ENCODE measurements at regions not wholly inside any gene's neighbourhood (a gene's known extent, or its start where the extent isn't known, plus 50 kb on each side); places are given as distances from the start of the nearest gene placed in this dataset.

GRCh38 chr7:52723606-52724005, 311.8 kb upstream of the POM121L12 start:
- Mint-ChIP-seq H3K27ac (no peak overlapping the region), H3K9me3 (ENCODE audit: low read depth) (peaks cover 4% of the 10 kb centered on the region), H3K4me3 (ENCODE audit: low read depth) (no peak overlapping the region), H3K36me3 (ENCODE audit: insufficient read depth) (no peaks in the 10 kb centered on the region), H3K27me3 (no peaks in the 10 kb centered on the region), H3K4me1 (ENCODE audit: low read depth) (peaks cover 6% of the 10 kb centered on the region)
- TF ChIP-seq CTCF (IDR thresholded peaks at IDR 0.05; ENCODE audit: unreplicated experiment), result no peak
- DNase-seq (ENCODE audit: low spot score, unreplicated experiment), result no peak

- no peak for TF ChIP-seq CTCF (IDR thresholded peaks at IDR 0.05; ENCODE audit: unreplicated experiment)
- Mint-ChIP-seq H3K27me3 (no peaks in the 10 kb centered on the region), H3K36me3 (ENCODE audit: insufficient read depth) (no peaks in the 10 kb centered on the region), H3K4me3 (ENCODE audit: low read depth) (no peak overlapping the region), H3K27ac (no peak overlapping the region), H3K9me3 (ENCODE audit: low read depth) (peaks cover 4% of the 10 kb centered on the region), H3K4me1 (ENCODE audit: low read depth) (peaks cover 6% of the 10 kb centered on the region)
- DNase-seq (ENCODE audit: low spot score, unreplicated experiment), result no peak
Measured at GRCh38 chr7:52720856-52721255, 314.6 kb upstream of the POM121L12 start.

- H3K27me3 Mint-ChIP-seq, result no peaks in the 10 kb centered on the region
- H3K9me3 Mint-ChIP-seq (ENCODE audit: low read depth), result peaks cover 1% of the 10 kb centered on the region
- peaks cover 6% of the 10 kb centered on the region for H3K4me1 Mint-ChIP-seq (ENCODE audit: low read depth)
- H3K36me3 Mint-ChIP-seq (ENCODE audit: insufficient read depth), result no peaks in the 10 kb centered on the region
- H3K27ac Mint-ChIP-seq, result no peak overlapping the region
- no peak overlapping the region for H3K4me3 Mint-ChIP-seq (ENCODE audit: low read depth)
- TF ChIP-seq CTCF (IDR thresholded peaks at IDR 0.05; ENCODE audit: unreplicated experiment), result no peak
- DNase-seq (ENCODE audit: low spot score, unreplicated experiment), result no peak
Measured at GRCh38 chr7:52719677-52720076, 315.8 kb upstream of the POM121L12 start.

- peaks cover 8% of the 10 kb centered on the region for H3K4me1 Mint-ChIP-seq (ENCODE audit: low read depth)
- peaks cover 11% of the 10 kb centered on the region for H3K9me3 Mint-ChIP-seq (ENCODE audit: low read depth)
- H3K27me3 Mint-ChIP-seq, result no peaks in the 10 kb centered on the region
- no peaks in the 10 kb centered on the region for H3K36me3 Mint-ChIP-seq (ENCODE audit: insufficient read depth)
- no peak overlapping the region for H3K27ac Mint-ChIP-seq
- no peak for TF ChIP-seq CTCF (IDR thresholded peaks at IDR 0.05; ENCODE audit: unreplicated experiment)
- no peak for DNase-seq (ENCODE audit: low spot score, unreplicated experiment)
- H3K4me3 Mint-ChIP-seq (ENCODE audit: low read depth), result no peak overlapping the region
Measured at GRCh38 chr7:52715701-52716100, 319.7 kb upstream of the POM121L12 start.

GRCh38 chr7:52712938-52713337, 322.5 kb upstream of the POM121L12 start:
- DNase-seq (ENCODE audit: low spot score, unreplicated experiment), result no peak
- H3K36me3 Mint-ChIP-seq (ENCODE audit: insufficient read depth), result peaks cover 1% of the 10 kb centered on the region
- TF ChIP-seq CTCF (IDR thresholded peaks at IDR 0.05; ENCODE audit: unreplicated experiment), result no peak
- H3K27ac Mint-ChIP-seq, result no peak overlapping the region
- peaks cover 2% of the 10 kb centered on the region for H3K4me1 Mint-ChIP-seq (ENCODE audit: low read depth)
- H3K4me3 Mint-ChIP-seq (ENCODE audit: low read depth), result no peak overlapping the region
- peaks cover 20% of the 10 kb centered on the region for H3K9me3 Mint-ChIP-seq (ENCODE audit: low read depth)
- H3K27me3 Mint-ChIP-seq, result no peaks in the 10 kb centered on the region

All from progenitor cell of endocrine pancreas (in vitro differentiated cells).